ENCODE measurements at regions not wholly inside any gene's neighbourhood (a gene's known extent, or its start where the extent isn't known, plus 50 kb on each side); places are given as distances from the start of the nearest gene placed in this dataset.

DNA sequence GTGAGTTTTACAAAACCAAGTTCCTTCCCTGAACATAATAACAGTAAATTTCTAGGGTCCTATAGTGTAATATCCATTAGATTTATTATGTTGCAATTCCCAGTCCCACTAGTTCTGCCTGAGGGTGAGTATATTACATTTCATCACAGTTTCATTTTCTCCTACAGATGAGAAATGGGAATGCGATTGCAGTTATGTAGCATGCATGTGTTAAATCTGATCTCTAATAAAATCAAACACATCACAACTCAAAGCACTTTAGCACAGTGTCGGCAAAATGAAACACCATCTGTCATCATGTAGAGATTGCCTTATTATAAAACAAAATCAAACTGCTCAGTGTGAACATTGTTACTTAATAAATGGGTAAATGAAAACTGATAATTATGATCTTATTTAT is 180.5 kb upstream of the TOX3 start:
- TF ChIP-seq CTCF (IDR thresholded peaks at IDR 0.05; ENCODE audit: low read depth, low read length, poor library complexity, severe bottlenecking) (no peak), EZH2phosphoT487 (IDR thresholded peaks at IDR 0.05; ENCODE audit: borderline replicate concordance, low read length) (no peak)
